Neutrophil (primary cell): ENCODE measurements at regions not wholly inside any gene's neighbourhood (a gene's known extent, or its start where the extent isn't known, plus 50 kb on each side); places are given as distances from the start of the nearest gene placed in this dataset.

Experiments used
- H3K27ac ChIP-seq: fragments of 200-600 bp; sonication (generic); 2 replicates; pipeline ENCODE4 v1.5.1; 2016; ENCODE audit warnings: mild to moderate bottlenecking, moderate library complexity
- H3K27me3 ChIP-seq: fragments of 200-600 bp; sonication (generic); 2 replicates; pipeline ENCODE4 v1.6.0; 2016; ENCODE audit warnings: mild to moderate bottlenecking
- H3K36me3 ChIP-seq: fragments of 200-600 bp; sonication (generic); 2 replicates; pipeline ENCODE4 v1.5.1; 2017
- H3K4me1 ChIP-seq, 2 experiments: fragments of 200-600 bp in 1 of 2; sonication (generic) in 1 of 2; 1 replicate in 1 of 2; 2 replicates in 1 of 2; pipeline versions ENCODE4 v1.5.1 to v1.6.1; 2013 to 2016; ENCODE audit warnings: low read depth in 1 of 2, low read length in 1 of 2, mild to moderate bottlenecking in 1 of 2, moderate library complexity in 1 of 2; ENCODE audit not compliant: control insufficient read depth in 1 of 2, insufficient read depth in 1 of 2
- H3K4me3 ChIP-seq, 2 experiments: fragments of 200-600 bp in 1 of 2; sonication (generic) in 1 of 2; 1 replicate in 1 of 2; 2 replicates in 1 of 2; pipeline ENCODE4 v1.5.1; 2013 to 2016; ENCODE audit warnings: low read depth in 1 of 2, low read length in 1 of 2, mild to moderate bottlenecking in 1 of 2, moderate library complexity in 1 of 2
- H3K9me3 ChIP-seq: fragments of 200-600 bp; sonication (generic); 2 replicates; pipeline ENCODE4 v1.5.1; 2016
- TF ChIP-seq, protein P1 (sequence below): fragments of 200-600 bp; sonication (generic); IDR thresholded peaks from 2 replicates; pipeline ENCODE4 v1.5.1; 2016; ENCODE audit warnings: antibody characterized with exemption

DNA sequence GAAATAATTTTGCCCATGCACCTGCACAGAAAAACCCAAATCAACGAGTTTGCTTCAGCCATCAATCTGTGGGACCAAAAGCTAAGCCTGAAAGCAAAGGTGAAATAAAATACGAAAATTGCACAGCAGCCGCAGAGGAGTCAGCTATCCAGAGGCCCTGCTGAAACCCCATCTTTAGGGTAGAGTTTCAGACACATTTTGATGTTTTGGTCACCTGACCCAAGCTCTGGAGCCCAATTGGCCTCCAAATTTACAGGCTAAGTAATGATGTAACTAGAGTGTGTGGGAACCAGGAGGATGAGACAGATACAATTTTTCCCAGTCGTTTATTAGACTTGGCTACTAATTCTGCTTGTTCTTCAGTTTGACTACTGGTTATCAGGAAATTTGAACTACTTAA lies 308.6 kb upstream of the ATP11B start:
- TF ChIP-seq, protein P1, sequence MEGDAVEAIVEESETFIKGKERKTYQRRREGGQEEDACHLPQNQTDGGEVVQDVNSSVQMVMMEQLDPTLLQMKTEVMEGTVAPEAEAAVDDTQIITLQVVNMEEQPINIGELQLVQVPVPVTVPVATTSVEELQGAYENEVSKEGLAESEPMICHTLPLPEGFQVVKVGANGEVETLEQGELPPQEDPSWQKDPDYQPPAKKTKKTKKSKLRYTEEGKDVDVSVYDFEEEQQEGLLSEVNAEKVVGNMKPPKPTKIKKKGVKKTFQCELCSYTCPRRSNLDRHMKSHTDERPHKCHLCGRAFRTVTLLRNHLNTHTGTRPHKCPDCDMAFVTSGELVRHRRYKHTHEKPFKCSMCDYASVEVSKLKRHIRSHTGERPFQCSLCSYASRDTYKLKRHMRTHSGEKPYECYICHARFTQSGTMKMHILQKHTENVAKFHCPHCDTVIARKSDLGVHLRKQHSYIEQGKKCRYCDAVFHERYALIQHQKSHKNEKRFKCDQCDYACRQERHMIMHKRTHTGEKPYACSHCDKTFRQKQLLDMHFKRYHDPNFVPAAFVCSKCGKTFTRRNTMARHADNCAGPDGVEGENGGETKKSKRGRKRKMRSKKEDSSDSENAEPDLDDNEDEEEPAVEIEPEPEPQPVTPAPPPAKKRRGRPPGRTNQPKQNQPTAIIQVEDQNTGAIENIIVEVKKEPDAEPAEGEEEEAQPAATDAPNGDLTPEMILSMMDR = no peak
- no peaks in the 10 kb centered on the region for H3K9me3 ChIP-seq
- H3K4me3 ChIP-seq = no peak overlapping the region
- H3K4me1 ChIP-seq = no peaks in the 10 kb centered on the region
- no peaks in the 10 kb centered on the region for H3K27me3 ChIP-seq
- H3K27ac ChIP-seq = no peak overlapping the region
- no peaks in the 10 kb centered on the region for H3K36me3 ChIP-seq

DNA sequence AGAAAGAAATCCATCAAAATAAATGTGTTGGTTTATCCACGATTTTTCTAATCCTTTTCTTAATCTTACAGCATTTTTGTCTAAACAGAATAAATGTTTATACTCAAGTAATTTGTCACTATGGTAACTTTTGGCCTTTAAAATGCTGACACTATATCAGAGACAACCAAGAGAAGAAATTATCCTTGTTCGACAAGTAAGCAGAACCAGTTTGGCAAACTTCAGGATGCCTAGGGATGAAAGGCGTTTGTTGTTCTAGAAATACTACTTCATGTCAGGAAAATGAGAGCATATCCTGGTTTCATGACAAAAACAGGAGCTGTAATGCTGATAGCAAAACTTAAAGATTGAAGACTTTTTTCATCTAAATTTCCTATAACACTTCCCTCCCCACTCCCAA lies 308.0 kb upstream of the ATP11B start:
- no peak overlapping the region for H3K4me3 ChIP-seq
- H3K27ac ChIP-seq = no peak overlapping the region
- no peaks in the 10 kb centered on the region for H3K4me1 ChIP-seq
- TF ChIP-seq, protein P1 = no peak
- H3K27me3 ChIP-seq = no peaks in the 10 kb centered on the region
- H3K36me3 ChIP-seq = no peaks in the 10 kb centered on the region
- no peaks in the 10 kb centered on the region for H3K9me3 ChIP-seq

DNA sequence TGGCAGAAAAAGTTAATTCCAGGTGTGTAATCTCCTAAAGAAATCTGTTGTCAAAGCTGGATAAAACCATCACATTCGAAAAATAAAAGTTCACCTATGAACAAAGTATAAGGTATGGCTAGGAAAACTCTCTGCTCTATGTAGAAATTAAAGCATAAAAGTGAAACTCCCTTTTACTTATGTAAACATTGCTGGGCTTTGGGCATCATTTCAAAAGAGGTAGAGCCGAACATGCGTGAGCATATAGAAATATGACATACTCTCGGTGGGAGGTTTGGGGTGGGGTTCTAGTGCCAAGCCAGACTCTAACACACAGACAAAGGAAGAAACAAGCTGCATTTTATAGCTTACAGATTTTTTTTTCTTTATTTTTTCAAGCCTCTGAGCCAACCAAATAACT lies 306.8 kb upstream of the ATP11B start:
- Histone ChIP-seq H3K9me3 (no peaks in the 10 kb centered on the region), H3K27ac (no peak overlapping the region), H3K4me1 (no peaks in the 10 kb centered on the region), H3K4me3 (no peak overlapping the region), H3K36me3 (no peaks in the 10 kb centered on the region), H3K27me3 (no peaks in the 10 kb centered on the region)
- TF ChIP-seq, protein P1 = no peak

DNA sequence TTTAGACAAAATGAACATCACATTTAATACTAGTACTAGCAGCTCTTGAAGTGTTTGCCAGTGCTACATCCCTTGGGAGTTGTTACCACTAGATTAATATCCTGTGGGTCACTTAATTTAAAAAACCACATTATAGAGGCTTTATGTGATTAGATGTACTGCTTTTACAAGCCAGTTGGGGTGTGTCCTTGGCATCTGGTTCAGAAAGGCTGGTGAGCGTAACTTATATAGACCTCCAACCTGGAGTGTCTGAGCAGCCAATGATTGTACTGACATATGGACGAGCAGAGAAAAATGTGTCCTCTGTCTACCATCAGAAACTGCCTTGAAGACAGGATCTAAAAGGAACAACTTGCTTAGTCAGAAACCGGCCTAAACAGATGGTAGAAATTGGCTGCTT lies 306.2 kb upstream of the ATP11B start:
- Histone ChIP-seq H3K27ac (no peak overlapping the region), H3K4me3 (no peak overlapping the region), H3K9me3 (no peaks in the 10 kb centered on the region), H3K27me3 (no peaks in the 10 kb centered on the region), H3K4me1 (no peaks in the 10 kb centered on the region), H3K36me3 (no peaks in the 10 kb centered on the region)
- TF ChIP-seq, protein P1 = no peak

DNA sequence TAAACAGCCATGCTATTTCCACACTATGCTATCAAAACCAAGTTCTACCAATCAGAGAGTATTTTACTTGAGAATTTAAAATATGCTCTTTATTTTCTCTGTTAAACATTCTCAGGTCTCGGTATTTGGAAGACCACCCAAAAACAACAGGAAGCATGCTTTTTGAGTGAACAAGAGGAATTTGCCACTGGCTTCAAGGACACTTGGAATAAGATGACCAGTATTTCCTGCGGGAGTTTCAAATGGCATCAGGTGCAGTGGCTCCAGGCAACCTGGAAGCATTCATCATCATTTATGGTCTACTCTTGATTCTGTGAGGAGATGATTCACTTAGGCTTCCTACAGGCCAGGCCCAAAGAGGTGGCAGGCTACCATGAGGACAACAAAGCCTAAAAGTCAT lies 305.7 kb upstream of the ATP11B start:
- Histone ChIP-seq H3K27ac (no peak overlapping the region), H3K4me1 (no peaks in the 10 kb centered on the region), H3K9me3 (no peaks in the 10 kb centered on the region), H3K4me3 (no peak overlapping the region), H3K27me3 (no peaks in the 10 kb centered on the region), H3K36me3 (no peaks in the 10 kb centered on the region)
- TF ChIP-seq, protein P1 = no peak
